Heart left ventricle (tissue), 13 donors: ENCODE measurements at regions not wholly inside any gene's neighbourhood (a gene's known extent, or its start where the extent isn't known, plus 50 kb on each side); places are given as distances from the start of the nearest gene placed in this dataset.

ENCODE experiments used
- CTCF ChIP-seq, 12 donors: fragments of 200-600 bp; sonication (generic) in 4 of 12; IDR thresholded peaks; one replicate each; pipeline versions ENCODE4 v1.5.0 to v1.8.0; 2018 to 2022; ENCODE audit warnings: antibody characterized with exemption in 12 of 12, mild to moderate bottlenecking in 5 of 12
- POLR2A ChIP-seq, 2 donors: fragments of 450-650 bp; IDR thresholded peaks; one replicate each; pipeline ENCODE4 v1.6.1; 2017; ENCODE audit warnings: antibody characterized with exemption in 2 of 2, mild to moderate bottlenecking in 2 of 2, moderate library complexity in 2 of 2
- donor health status: ischemic (EF 13 %, LVEDD 7.1; RV severe dilation, severe dysfunction).
- donor health status: DM: no; HTN: yes; CAD: no.
- donor health status: DM: no; HTN: no; CAD: no.
- donor health status: ischemic (EF 25% LVEDD 6.9; RV normal size, moderate dysfunction).
- donor health status: ischemic (EF 25% LVEDD 5.7; RV mildly dilated, moderate dysfunction).
- donor health status: ischemic (EF 35%, LVEDD 5.7; RV mildly dilated, moderate dysfunction).
- donor health status: nonischemic (EF 11% LVEDD 7.7; RV severe dilation, severe dysfunction).
- donor health status: DM: yes; HTN: yes; CAD: no.
- donor health status: PGD.
- donor health status: ischemic (EF 29% LVEDD 5.4; RV normal size, mild dysfunction).
- donor health status: nonischemic (EF 23%, LVEDD 6.1; RV moderate dilation, normal function).

- TF ChIP-seq CTCF (IDR thresholded peaks at IDR 0.05) (no peak), POLR2A (IDR thresholded peaks at IDR 0.05) (no peak)
These were observed 339.2 kb upstream of the PIK3R1 start for GRCh38 chr5:67876371-67876770.
